A673 (cell line): ENCODE measurements at regions not wholly inside any gene's neighbourhood (a gene's known extent, or its start where the extent isn't known, plus 50 kb on each side); places are given as distances from the start of the nearest gene placed in this dataset.
"Not testable (repeated sequence)": the region's sequence is repeated elsewhere in the genome, so short reads cannot be mapped to it uniquely, and the experiment has no call there.

Source experiments
- BruUV-seq: library from RNA; stranded (reverse); fragments of 400-500 nt; replicated peaks from 2 replicates; lab custom pipeline; 2021; lab: Mats Ljungman, UMichigan
- CTCF ChIA-PET: fragments of 300-600 bp; sonication (Branson Sonifier 250); formaldehyde crosslinking; loops from one replicate; lab custom pipeline; 2022; ENCODE audit warnings: antibody characterized with exemption; lab: Charles Lee
- POLR2A ChIA-PET: fragments of 300-600 bp; sonication (Branson Sonifier 250); formaldehyde crosslinking; loops from one replicate; lab custom pipeline; 2022; ENCODE audit warnings: antibody characterized with exemption; ENCODE audit not compliant: low non-redundant PET; lab: Charles Lee
- DNase-seq: peaks from one replicate; pipeline ENCODE4 v3.0.0-alpha.2; 2015; ENCODE audit warnings: low spot score
- H3K27ac ChIP-seq: fragments of 200-600 bp; sonication (generic); 2 replicates; pipeline ENCODE4 v1.5.1; 2016; ENCODE audit warnings: mixed run types, low read depth, mild to moderate bottlenecking, mixed read lengths, antibody characterized with exemption, low read length; ENCODE audit not compliant: poor library complexity, severe bottlenecking
- H3K27me3 ChIP-seq: fragments of 200-600 bp; sonication (generic); replicated peaks from 2 replicates; pipeline ENCODE4 v1.6.1; 2017; ENCODE audit warnings: mixed run types, low read depth, mild to moderate bottlenecking, mixed read lengths, antibody characterized with exemption, low read length; ENCODE audit not compliant: insufficient read depth, poor library complexity
- H3K36me3 ChIP-seq: fragments of 200-600 bp; sonication (generic); 2 replicates; pipeline ENCODE4 v1.6.1; 2016; ENCODE audit warnings: mixed run types, mild to moderate bottlenecking, mixed read lengths, antibody characterized with exemption, low read length; ENCODE audit not compliant: insufficient read depth, poor library complexity, severe bottlenecking
- H3K4me1 ChIP-seq: fragments of 200-600 bp; sonication (generic); 2 replicates; pipeline ENCODE4 v1.6.1; 2017; ENCODE audit warnings: mixed run types, mild to moderate bottlenecking, mixed read lengths, antibody characterized with exemption, low read length; ENCODE audit not compliant: insufficient read depth, poor library complexity, severe bottlenecking
- H3K4me3 ChIP-seq: fragments of 200-600 bp; sonication (generic); 2 replicates; pipeline ENCODE4 v1.5.1; 2016; ENCODE audit warnings: low read depth, mixed run types, mild to moderate bottlenecking, mixed read lengths, low read length; ENCODE audit not compliant: poor library complexity, severe bottlenecking
- H3K9me3 ChIP-seq: fragments of 200-600 bp; sonication (generic); 2 replicates; pipeline ENCODE4 v1.6.1; 2016; ENCODE audit warnings: mixed run types, low read depth, mild to moderate bottlenecking, mixed read lengths, antibody characterized with exemption, low read length; ENCODE audit not compliant: poor library complexity, severe bottlenecking
- EZH2 ChIP-seq: fragments of 200-600 bp; sonication (generic); IDR thresholded peaks from 2 replicates; pipeline ENCODE4 v1.6.1; 2017; ENCODE audit warnings: borderline replicate concordance, low read depth, mild to moderate bottlenecking, mixed read lengths, antibody characterized with exemption, low read length; ENCODE audit not compliant: poor library complexity, severe bottlenecking
- intact Hi-C: fragments of 100-400 bp; cut with micrococcal nuclease; formaldehyde crosslinking; loops from one replicate; pipeline ENCODE4 v1.10.0; 2022; ENCODE audit not compliant: unreplicated experiment
- TF ChIP-seq, protein P1 (sequence below): fragments of 300-800, 200-600 bp; sonication (generic); conservative IDR thresholded peaks from 2 replicates; pipeline ENCODE4 v1.5.1; 2017; ENCODE audit warnings: low read depth, mild to moderate bottlenecking, antibody characterized with exemption, low read length, moderate library complexity, mixed read lengths

DNA sequence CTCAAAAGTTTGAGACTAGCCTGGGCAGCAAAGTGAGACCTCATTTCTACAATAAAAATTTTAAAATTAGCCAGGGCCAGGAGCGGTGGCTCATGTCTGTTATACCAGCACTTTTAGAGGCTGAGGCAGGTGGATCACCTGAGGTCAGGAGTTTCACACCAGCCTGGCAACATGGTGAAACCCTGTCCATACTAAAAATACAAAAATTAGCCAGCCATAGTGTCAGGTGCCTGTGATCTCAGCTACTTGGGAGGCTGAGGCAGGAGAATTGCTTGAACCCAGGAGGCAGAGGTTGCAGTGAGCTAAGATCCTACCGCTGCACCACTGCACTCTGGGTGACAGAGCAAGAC, 85.1 kb upstream of the MAP4 start:
- POLR2A ChIA-PET, intact Hi-C loops, H3K27me3 ChIP-seq, H3K9me3 ChIP-seq, H3K4me3 ChIP-seq, DNase-seq, H3K36me3 ChIP-seq, CTCF ChIA-PET, H3K4me1 ChIP-seq, H3K27ac ChIP-seq, BruUV-seq: not testable (repeated sequence)

DNA sequence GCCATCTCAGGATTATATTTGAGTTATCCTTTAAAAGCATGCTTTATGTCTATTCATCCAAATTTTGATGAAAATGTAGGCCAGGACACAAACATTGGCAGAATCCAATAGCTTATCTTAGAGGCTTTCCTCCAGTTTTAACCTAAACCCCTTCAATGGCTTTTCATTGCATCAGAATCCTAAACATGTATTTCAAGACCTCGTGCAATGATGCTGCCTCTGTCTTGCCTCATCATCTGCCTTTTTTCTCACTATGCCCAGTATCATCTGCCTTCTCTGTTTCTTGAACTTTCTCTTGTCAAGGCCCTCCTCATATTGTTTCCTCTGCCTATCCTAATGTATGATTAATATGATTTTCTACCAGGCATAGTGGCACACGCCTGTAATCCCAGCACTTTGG, 76.1 kb upstream of the MAP4 start:
- CTCF ChIA-PET, result no interaction called here
- Histone ChIP-seq H3K27ac (no peak overlapping the region), H3K4me3 (no peak overlapping the region), H3K36me3 (no peaks in the 10 kb centered on the region), H3K9me3 (no peaks in the 10 kb centered on the region), H3K4me1 (peaks cover 8% of the 10 kb centered on the region), H3K27me3 (no peaks in the 10 kb centered on the region)
- BruUV-seq, result no TSS peak
- POLR2A ChIA-PET, result no interaction called here
- intact Hi-C loops, result no loop called here
- no peak for TF ChIP-seq EZH2
- TF ChIP-seq, protein P1, sequence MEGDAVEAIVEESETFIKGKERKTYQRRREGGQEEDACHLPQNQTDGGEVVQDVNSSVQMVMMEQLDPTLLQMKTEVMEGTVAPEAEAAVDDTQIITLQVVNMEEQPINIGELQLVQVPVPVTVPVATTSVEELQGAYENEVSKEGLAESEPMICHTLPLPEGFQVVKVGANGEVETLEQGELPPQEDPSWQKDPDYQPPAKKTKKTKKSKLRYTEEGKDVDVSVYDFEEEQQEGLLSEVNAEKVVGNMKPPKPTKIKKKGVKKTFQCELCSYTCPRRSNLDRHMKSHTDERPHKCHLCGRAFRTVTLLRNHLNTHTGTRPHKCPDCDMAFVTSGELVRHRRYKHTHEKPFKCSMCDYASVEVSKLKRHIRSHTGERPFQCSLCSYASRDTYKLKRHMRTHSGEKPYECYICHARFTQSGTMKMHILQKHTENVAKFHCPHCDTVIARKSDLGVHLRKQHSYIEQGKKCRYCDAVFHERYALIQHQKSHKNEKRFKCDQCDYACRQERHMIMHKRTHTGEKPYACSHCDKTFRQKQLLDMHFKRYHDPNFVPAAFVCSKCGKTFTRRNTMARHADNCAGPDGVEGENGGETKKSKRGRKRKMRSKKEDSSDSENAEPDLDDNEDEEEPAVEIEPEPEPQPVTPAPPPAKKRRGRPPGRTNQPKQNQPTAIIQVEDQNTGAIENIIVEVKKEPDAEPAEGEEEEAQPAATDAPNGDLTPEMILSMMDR, result no peak
- DNase-seq, result no peak

DNA sequence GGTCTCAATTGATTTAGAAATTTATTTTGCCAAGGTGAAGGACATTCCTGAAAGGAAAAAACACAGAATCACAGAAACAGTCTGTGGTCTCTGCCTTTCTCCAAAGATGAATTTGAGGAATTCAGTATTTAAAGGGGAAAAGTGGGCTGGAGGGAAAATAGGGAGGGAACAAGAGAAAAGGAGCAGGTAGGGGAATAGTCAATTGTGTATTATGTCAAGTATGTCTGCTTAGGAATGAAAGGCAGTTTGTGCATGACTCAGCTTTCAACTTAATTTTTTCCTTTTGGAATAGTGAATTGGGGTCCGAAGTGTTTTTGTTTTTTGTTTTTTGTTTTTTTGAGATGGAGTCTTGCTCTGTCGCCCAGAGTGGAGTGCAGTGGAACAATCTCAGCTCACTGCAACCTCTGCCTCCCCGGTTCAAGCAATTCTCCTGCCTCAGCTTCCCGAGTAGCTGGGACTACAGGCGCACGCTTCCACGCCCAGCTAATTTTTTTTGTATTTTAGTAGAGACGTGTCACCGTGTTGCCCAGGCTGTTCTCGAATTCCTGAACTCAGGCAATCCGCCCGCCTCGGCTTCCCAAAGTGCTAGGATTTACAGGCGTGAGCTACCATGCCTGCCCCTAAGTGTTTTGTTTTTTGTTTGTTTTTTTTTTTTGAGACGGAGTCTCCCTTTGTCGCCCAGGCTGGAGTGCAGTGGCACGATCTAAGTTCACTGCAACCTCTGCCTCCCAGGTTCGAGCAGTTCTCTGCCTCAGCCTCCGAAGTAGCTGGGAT, 74.1 kb upstream of the MAP4 start:
- intact Hi-C loops, result no loop called here
- no peak overlapping the region for H3K27ac ChIP-seq
- H3K36me3 ChIP-seq, result no peaks in the 10 kb centered on the region
- ChIA-PET CTCF (no interaction called here), POLR2A (no interaction called here)
- no peaks in the 10 kb centered on the region for H3K9me3 ChIP-seq
- TF ChIP-seq EZH2, result no peak
- TF ChIP-seq, protein P1, result no peak
- DNase-seq, result no peak
- H3K4me1 ChIP-seq, result peaks cover 15% of the 10 kb centered on the region
- BruUV-seq, result no TSS peak
- no peak overlapping the region for H3K4me3 ChIP-seq
- no peaks in the 10 kb centered on the region for H3K27me3 ChIP-seq
